Breast epithelium (tissue), 3 donors: ENCODE measurements at regions not wholly inside any gene's neighbourhood (a gene's known extent, or its start where the extent isn't known, plus 50 kb on each side); places are given as distances from the start of the nearest gene placed in this dataset.

ENCODE experiments used
- POLR2A ChIP-seq: fragments of 450-650 bp; IDR thresholded peaks from one replicate; pipeline ENCODE4 v1.6.1; 2016; ENCODE audit warnings: antibody characterized with exemption, mild to moderate bottlenecking, moderate library complexity
- TF ChIP-seq, protein P1 (sequence below), 3 donors: fragments of 450-650 bp; IDR thresholded peaks; one replicate each; pipeline ENCODE4 v1.5.1; 2016 to 2017; ENCODE audit warnings: antibody characterized with exemption in 3 of 3, mild to moderate bottlenecking in 3 of 3, moderate library complexity in 3 of 3

DNA sequence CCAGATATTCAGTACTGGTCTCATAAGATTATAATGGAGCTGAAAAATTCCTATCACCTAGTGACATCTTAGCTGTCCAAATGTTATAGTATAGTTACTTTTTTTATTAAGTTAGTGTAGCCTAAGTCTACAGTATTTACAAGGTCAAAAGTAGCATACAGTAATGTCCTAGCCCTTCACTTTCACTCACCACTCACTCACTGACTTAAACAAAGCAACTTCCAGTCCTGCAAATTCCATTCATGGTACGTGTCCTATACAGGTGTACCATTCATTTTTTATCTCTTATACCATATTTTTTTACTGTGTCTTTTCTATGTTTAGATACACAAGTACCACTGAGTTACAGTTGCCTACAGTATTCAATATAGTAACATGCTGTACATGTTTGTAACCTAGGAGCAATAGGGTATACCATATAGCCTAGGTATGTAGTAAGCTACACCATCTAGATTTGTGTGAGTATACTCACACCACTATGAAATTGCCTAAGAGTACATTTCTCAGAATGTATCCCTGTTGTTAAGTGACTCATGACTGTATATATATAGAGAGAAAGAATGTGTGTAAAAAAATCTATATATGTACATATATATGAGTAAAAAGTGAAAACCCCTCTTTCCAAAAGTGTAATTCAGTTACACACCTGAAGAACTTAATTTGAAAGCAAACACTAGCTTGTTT lies 234.8 kb upstream of the WWC1 start:
- TF ChIP-seq POLR2A: no peak
- TF ChIP-seq, protein P1, sequence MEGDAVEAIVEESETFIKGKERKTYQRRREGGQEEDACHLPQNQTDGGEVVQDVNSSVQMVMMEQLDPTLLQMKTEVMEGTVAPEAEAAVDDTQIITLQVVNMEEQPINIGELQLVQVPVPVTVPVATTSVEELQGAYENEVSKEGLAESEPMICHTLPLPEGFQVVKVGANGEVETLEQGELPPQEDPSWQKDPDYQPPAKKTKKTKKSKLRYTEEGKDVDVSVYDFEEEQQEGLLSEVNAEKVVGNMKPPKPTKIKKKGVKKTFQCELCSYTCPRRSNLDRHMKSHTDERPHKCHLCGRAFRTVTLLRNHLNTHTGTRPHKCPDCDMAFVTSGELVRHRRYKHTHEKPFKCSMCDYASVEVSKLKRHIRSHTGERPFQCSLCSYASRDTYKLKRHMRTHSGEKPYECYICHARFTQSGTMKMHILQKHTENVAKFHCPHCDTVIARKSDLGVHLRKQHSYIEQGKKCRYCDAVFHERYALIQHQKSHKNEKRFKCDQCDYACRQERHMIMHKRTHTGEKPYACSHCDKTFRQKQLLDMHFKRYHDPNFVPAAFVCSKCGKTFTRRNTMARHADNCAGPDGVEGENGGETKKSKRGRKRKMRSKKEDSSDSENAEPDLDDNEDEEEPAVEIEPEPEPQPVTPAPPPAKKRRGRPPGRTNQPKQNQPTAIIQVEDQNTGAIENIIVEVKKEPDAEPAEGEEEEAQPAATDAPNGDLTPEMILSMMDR (IDR thresholded peaks at IDR 0.05): no peak
